SK-MEL-5 (cell line): ENCODE measurements at regions not wholly inside any gene's neighbourhood (a gene's known extent, or its start where the extent isn't known, plus 50 kb on each side); places are given as distances from the start of the nearest gene placed in this dataset.

Experiments used
- DNase-seq: peaks from one replicate; pipeline ENCODE4 v3.0.0-alpha.2; 2016; ENCODE audit warnings: low read depth, low spot score
- in situ Hi-C: cut with HindIII; loops from 2 replicates; pipeline ENCODE4 v1.10.0; 2016; ENCODE audit warnings: low sequenced_read_pairs, high pct_unique_total_duplicates, low pct_unique_long_range_greater_than_20kb

DNA sequence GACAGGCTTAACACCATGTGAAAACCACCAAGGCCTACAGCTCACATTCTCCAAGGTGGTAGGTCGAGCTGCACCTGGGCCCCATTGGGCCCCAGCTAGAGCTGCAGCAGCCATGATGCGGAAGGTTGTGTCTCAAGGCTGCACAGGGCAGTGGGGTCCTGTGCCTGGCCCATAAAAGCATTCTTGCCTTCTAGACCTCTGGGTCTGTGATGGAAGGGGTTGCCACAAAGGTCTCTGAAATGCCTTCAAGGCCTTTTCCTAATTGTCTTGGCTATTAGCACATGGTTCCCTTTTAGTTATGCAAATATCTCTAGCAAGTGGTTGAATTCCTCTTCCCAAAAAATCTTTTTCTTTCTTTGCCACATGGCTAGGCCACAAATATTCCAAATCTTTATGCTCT, 52.5 kb upstream of the C11orf58 start:
- in situ Hi-C loops, result no loop called here
- no peak for DNase-seq

DNA sequence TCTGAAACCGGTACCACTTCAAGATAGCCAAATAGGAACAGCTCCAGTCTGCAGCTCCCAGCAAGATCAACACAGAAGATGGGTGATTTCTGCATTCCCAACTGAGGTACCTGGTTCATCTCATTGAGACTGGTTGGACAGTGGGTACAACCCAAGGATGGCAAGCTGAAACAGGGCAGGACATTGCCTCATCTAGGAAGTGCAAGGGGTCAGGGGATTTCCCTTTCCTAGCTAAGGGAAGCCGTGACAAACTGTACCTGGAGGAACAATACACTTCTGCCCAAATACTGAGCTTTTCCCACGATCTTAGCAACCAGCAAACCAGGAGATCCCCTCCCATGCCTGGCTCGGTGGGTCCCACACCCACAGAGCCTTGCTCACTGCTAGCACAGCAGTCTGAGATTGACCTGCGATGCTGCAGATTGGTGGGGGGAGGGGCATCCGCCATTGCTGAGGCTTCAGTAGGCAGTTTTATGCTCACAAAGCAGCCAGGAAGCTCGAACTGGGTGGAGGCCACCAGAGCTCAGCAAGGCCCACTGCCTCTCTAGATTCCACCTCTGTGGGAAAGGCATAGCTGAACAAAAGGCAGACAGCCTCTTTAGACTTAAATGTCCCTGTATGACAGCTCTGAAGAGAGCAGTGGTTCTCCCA, 59.9 kb upstream of the C11orf58 start:
- in situ Hi-C loops, result no loop called here
- no peak for DNase-seq

DNA sequence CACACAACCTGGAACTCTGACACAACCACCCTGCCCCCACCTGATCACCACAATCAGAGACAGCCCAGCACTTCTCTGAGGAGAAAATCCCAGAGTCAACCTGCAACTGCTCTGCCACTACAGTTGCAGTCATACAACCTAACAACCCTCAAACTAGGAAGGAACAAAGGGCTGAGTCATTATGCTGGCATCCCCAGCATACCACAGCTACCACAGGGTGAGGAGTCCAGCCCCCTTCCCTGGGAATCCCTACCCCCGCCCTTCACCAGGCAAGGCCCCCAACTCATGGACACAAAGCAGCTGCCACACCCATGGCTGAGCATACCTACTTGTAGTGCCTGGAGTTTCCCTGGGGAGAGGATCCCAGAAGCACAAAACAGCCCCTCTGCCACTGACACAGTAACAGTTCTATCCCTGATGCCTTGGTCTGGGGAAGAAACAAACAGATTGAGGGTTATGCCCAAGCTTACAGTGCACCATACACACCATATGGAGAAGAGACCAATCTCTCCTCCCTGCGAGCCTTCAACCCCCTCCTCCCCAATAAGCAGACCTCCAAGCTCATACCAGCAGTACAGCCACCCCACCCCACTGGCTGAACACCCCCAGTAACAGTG, 68.5 kb upstream of the C11orf58 start:
- DNase-seq, result no peak
- in situ Hi-C loops, result no loop called here

DNA sequence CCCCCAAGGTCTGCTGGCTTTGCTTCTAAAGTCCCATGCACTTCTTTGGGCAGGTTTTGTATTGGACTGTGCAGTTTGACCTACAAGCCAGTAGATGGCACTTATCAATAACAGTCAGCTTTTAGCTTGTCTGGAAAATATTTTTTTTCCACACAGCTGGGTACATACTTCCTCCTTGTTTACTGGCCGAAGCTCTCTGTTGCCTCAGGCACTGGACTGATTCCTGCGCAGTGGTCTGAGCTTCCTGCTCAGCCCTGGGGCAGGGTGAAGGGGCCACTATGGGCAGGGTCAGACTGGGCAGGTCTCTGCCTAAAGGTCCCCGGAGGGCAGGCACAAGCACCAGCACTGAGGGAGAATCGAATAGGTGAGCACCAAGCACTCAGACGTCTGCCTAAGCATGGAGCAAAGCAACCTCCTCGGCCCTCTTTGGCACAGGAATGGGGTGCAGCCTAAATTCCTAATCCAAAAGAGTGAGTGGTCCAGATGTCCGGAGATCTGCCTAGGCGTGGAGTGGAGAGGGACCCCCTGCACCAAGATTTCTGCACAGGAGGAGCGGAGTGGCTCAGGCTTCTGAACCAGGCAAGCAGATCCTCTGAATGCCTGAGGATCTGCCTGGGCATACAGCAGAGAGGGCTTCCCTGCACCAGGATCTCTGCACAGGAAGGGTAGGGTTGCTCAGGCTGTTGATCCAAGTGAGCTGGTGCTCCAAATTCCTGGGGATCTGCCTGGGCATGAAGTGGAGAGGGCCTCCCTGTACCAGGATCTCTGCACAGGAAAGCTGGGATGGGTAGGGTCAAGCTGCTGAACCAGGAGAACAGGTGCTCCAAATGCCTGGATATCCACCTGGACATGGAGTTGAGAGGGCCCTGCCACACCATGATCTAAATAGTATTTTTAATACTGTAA, 105.9 kb upstream of the C11orf58 start:
- in situ Hi-C loops, result no loop called here
- peak; percentile 76 for DNase-seq

DNA sequence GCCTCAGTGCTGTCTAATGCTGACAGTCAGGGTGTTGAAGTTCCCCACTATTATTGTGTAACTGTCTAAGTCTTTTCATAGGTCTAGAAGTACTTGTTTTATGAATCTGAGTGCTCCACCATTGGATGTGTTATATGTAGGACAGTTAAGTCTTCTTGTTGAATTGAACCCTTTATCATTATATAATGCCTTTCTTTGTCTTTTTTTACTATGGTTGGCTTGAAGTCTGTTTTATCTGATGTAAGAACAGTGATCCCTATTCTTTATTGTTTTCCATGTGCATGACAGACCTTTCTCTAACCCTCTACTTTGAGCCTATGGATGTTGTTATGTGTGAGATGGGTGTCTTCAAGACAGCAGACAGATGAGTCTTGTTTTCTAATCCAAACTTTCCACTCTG, 107.8 kb upstream of the C11orf58 start:
- peak; percentile 92 for DNase-seq
- in situ Hi-C loops, result no loop called here

DNA sequence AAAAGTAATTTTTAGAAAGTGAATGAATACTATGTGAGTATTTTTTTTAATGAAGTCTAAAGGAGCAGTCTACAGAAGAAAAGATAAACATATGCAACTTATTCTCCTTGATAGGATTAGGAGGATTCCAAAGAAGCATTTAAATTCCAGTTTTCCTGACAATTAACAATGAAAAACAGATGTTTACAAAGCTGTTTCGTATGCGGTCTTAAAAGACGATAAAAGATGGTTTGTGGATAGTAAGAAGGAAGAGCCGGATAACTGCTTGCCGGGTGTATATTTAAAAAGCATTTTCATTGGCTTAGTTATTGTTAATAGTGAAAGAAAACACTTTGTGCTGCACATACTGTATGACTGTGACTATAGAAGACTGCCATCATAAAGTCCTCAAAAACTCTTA, 120.0 kb upstream of the C11orf58 start:
- in situ Hi-C loops, result no loop called here
- no peak for DNase-seq

DNA sequence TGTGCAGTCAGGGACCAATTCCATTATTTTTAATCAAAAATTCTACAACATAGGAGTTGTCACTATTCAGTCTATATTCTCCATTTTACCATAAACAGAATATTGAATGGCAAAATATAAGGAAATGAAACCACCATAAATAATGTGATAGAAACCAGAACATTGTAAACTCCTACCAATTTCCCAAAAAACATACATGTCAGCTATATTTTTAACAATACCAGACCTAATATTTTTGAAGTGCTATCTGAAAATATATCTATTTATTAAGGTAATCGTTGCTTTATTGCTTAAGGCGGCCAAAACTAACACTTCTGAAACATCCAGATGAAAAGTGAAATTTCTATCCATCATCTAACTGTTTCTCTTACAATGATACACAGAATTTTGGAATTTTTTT, 123.0 kb upstream of the C11orf58 start:
- in situ Hi-C loops, result no loop called here
- no peak for DNase-seq

DNA sequence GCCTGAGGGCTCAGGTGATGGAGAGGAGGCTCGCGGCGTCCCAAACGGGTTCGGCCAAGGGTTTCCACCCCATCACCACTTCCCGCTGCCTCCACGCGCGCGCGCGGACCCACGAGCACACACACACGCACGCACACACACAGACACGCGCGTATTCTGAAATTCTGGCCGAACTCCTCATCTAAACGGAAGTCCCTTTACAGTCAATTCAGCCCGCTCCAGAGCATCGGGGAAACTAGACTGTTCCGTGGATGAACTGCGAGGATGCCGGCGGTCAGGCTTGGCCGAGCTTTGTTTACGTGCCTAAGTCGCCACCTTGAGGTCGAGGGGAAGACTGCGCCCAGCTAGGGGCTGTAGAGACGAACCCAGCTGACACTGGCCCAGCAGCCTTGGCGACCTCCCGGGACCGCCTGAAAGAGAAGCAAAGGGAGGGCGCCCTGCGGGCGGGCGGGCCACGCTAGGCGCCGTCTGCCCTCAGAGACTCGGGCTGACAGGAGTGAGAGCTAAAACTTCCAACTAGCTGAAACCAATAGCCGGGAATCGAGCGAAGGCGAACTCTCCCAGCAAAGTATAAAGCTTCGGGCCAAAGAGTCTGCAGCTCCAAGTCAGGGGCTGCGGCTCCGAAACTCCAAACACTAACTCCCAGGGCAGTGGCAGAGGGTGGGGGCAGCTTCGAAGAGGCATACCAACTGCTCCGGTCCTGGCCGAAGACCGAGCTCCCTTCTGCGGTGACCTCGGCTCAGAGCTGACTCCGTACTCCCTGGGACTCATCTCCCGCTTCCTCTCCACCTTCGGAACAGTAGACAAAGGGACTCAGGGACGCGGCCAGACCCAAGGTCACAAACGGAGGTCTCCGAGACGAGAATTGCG, 124.7 kb upstream of the C11orf58 start:
- in situ Hi-C loops, result no loop called here
- DNase-seq, result peak; percentile 96

DNA sequence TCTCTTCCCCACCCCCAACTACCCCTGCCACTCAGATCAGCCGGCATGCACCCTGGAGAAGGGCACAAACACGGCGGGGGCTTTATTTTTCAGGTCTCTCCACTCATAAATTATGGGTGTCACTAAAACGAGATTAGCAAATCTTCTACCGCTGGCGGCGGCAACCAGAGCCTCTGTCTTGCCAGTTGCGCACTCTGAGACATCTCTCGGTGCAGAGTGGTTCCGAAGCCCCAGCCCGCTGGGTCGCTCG, 125.3 kb upstream of the C11orf58 start:
- DNase-seq, result no peak
- in situ Hi-C loops, result no loop called here

DNA sequence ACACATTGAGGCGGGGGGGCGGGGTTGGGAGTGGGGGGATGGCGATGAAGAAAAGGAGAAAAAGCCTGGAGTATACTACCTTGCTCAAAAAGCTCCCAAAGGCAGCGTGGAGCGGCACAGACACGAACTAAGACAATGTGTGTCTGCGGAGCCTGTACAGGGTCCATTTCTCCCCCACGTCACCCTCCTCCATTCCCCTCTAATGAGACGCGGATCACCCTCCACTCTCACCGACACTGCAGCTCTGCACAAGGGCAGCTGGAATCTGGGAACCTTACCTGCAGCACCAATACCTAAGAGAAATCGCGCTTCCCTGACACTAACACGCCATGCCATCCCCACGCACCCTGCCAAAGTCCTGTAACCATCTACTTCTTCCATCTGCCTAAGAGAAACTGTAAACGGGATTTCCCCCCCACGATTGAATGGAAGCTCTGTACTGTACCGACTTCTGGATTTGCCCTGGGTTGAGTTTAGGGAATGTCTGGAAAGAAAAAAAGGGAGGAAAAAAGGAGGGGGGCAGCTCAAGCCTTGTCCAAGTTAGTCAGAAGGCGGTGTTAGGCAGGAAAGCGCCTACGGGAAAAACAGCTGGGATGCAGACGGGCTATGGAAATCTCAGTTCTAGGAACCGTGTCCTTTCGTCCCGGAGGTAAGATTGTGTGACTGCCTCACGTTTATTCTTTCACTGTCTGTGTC, 125.7 kb upstream of the C11orf58 start:
- DNase-seq, result peak; percentile 43
- in situ Hi-C loops, result no loop called here

DNA sequence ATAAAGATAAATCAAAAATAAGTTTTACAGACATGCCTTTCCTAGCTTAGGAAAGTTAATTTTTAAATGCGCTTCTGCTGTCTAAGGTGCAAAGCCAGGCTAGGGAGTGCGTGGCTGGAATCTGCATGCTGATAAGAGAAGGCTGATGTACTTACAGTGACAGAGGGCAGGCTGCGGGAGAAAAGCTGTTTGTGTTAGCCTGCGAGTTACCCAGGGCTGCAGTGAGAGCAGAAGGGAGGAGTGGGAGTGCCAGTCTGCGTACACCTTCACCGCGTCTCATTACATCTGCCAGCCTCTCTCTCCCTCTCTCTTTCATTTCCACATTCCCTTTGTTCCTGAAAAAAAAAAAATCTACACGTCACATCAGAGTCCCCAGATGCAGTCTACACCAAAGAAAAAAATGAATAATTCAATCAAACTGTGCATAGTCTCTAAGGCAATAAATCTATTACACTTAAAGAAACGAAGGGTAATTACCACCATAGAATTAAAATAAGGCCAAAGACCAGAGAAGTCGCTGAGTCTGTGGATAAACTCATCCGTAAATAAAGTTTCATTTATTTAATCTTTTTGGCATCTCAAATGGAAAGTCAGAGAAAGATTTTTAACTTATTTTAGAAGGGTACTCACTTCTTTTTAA, 126.4 kb upstream of the C11orf58 start:
- DNase-seq, result no peak
- in situ Hi-C loops, result no loop called here

DNA sequence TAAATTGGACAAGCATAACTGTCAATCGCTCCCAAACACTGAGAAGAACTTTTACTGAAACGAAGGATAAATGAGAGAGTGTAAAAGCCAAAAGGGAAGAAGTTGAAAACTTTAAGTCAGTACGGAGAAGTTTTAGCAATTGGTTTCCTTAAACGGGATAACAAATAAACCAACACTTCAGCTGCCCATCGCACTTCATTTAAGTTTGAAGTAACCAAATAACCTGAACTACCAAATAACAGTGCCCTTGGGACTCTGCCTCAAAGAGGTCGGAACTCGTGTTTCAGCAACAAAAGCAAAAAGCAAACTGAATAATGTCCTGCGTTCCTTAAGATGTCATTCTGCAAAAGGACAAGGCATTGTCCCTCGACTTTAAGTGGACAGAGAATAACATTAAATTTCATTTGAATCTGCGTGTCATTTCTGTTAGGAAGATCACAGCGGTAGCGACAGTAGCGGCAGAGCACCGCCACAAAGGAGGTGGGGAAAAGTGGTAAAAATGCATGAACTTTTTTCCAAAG, 127.0 kb upstream of the C11orf58 start:
- in situ Hi-C loops, result no loop called here
- no peak for DNase-seq

DNA sequence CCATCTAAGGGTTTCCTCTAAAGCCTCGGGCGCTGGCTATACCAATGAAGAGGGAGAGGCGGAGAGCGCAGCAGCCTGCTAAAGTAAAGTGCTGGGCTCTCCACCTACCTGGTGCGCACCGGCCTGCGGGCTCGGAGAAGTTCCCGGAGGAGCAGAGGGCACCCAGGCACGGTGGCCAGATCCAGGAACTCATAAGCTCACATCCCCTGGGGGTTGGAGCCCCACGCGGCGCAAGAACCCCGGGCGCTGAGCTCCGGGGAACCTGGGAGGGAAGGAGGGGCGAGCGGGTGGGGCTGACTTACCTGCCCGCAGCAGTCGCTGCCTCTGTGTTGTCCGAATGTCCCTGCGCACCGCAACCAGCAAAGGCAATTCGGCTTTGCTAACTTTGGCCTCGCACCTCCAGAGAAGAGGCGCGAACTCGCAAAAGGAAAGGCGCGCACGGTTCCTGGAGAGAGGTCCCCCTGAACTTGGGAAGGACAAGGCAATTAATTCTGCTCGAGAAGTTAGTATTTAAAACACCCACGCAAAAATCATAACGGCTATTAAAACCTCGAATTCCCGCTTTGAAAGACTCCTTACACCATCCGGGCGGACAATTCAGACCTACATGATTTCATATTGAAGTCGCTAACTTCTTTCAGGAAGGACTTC, 127.6 kb upstream of the C11orf58 start:
- in situ Hi-C loops, result no loop called here

DNA sequence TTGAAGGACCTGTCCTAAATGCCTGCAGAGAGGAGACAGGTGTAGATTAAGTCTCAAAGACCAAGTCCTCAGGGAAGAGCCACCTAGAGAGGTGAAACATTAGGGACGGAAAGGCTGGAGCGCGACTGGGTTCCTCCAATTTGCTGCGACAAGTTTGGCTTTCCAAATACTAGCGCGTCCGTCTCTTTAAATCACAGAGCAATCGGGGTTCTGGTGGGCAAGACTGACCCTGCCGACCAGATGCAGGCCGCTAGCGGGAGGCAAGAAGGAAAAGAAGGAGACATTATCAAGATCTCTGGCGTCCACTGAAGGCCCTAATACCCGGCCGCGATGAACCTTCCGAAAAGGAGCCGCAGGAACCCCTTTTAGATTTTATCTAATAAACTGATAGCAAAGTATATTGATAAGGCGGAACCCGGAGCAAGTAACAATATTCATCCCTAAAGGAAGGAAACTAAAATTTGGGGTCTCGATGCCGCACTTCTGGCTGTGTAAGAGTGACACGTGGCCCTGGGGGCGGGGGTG, 128.2 kb upstream of the C11orf58 start:
- no peak for DNase-seq
- in situ Hi-C loops, result no loop called here

More for the DNA sequence above, 127.6 kb upstream of the C11orf58 start:
- no peak for DNase-seq

DNA sequence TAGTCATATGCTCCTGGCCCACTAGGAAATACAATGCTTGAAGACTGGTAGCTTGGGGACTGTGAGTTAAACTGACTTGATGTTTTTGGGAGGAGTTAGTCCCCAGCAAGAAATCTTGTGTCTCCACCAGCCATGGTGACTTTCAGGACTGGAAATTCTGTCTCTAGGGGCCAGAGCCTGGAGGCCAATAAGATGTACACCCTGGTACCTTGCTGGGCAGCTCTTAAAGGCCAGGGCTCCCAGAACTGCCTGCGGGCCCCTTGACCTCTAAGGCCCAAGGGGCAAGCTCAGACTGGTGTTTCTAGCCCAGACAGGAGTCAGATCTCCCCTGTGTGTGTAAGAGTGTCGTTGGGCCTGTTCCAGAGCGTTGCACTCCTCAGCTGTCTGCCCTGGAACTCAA, 128.7 kb upstream of the C11orf58 start:
- no peak for DNase-seq
- in situ Hi-C loops, result no loop called here
